Fibroblast of the aortic adventitia (primary cell): ENCODE measurements at regions not wholly inside any gene's neighbourhood (a gene's known extent, or its start where the extent isn't known, plus 50 kb on each side); places are given as distances from the start of the nearest gene placed in this dataset.

Experiments
- DNase-seq: peaks from one replicate; pipeline ENCODE4 v3.0.0-alpha.2; 2010; ENCODE audit warnings: low read depth
- H3K4me3 ChIP-seq: 2 replicates; pipeline ENCODE4 v1.5.1; 2011; ENCODE audit warnings: low read depth, mild to moderate bottlenecking, control low read depth, low read length, moderate library complexity
- CTCF ChIP-seq: IDR thresholded peaks from 2 replicates; pipeline ENCODE4 v1.5.1; 2011; ENCODE audit warnings: mild to moderate bottlenecking, low read length, control low read depth, inconsistent platforms; ENCODE audit not compliant: insufficient read depth

GRCh38 chr14:71713451-71713850 lies 218.8 kb upstream of the RGS6 start:
- no peak overlapping the region for H3K4me3 ChIP-seq
- DNase-seq: no peak
- TF ChIP-seq CTCF: no peak

GRCh38 chr14:71714225-71714624 lies 218.0 kb upstream of the RGS6 start:
- H3K4me3 ChIP-seq: no peak overlapping the region
- no peak for TF ChIP-seq CTCF
- DNase-seq: peak; percentile 96

GRCh38 chr14:71716041-71716772 lies 216.0 kb upstream of the RGS6 start:
- TF ChIP-seq CTCF: no peak
- DNase-seq: peak; percentile 42
- no peak overlapping the region for H3K4me3 ChIP-seq

GRCh38 chr14:71720978-71721624 lies 211.1 kb upstream of the RGS6 start:
- peak; percentile 89 for DNase-seq
- no peak overlapping the region for H3K4me3 ChIP-seq
- peak; percentile 73 for TF ChIP-seq CTCF

GRCh38 chr14:71721791-71722190 lies 210.4 kb upstream of the RGS6 start:
- TF ChIP-seq CTCF: no peak
- peak; percentile 43 for DNase-seq
- no peak overlapping the region for H3K4me3 ChIP-seq

GRCh38 chr14:71722885-71723284 lies 209.3 kb upstream of the RGS6 start:
- no peak overlapping the region for H3K4me3 ChIP-seq
- DNase-seq: no peak
- no peak for TF ChIP-seq CTCF
